NCI-H345 treated with DMSO at 0.1 percent for 48 hours (cell line): ENCODE measurements at regions not wholly inside any gene's neighbourhood (a gene's known extent, or its start where the extent isn't known, plus 50 kb on each side); places are given as distances from the start of the nearest gene placed in this dataset.
"Not testable (repeated sequence)": the region's sequence is repeated elsewhere in the genome, so short reads cannot be mapped to it uniquely, and the experiment has no call there.

ENCODE experiments used
- DNase-seq: peaks from one replicate; lab custom pipeline; 2025; ENCODE audit not compliant: unreplicated experiment; lab: John Stamatoyannopoulos, UW

DNA sequence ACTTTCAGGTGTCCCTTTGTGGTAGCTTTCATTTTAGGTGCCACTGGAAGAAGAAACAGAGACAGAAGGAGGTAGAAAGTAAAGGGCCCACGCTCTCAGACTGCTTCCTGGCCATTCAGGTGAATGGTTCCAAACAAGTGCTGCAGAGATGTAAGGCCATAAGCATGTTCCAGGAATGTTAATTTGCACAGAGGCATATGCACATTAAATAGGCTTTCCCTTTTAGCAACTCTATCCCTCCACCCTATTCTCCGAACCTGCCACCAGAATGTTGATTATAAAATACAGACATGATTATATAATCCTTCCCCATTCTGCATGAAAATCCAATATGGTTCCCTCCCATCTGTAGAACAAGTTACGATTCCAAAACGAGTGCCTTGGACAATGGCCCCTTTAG, 297.2 kb downstream of the C6orf118 start:
- DNase-seq: no peak

DNA sequence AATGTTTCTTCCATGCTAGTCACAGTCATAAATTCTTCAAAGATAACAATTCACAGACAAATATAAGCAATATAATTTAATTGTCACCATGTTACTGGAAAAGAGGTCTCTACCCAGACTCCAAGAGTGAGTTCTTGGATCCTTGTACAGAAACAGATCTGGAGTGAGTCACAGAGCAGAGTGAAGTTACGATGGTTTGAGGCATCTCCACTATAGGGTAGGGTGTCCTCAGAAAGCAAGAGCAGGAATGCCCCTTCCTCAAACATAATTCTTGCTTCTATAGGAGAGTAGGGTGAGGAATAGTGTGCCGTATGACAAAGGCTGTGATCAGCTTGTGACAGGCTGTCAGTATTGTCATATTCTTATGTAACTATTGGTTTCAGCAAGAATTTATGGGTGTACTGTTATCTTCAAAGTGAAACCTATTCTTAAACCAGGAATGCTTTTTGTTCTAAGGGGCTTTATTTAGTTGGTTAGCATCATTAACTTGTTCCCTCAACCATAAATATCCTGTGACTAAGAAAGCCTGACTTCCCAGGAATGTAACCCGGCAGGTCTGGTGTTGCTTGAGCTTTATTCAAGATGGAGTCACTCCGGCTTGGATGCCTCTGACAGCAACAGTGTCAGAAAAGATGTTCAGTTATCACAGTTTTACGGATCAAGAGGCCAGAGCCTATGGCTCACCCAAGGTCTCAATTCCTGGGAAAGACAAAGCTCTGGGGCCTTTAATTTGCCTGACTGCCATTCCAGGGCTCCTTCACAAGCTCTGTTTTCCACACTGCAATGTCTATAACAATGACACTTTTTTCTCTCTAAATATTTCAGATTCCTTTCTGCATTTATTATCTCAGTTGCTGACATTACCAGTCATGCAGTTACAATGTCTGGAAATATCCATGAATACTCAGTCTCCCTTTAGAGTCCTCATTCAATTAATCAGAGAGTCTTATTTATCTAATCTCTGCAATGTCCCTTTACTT, 298.6 kb downstream of the C6orf118 start:
- DNase-seq: no peak

DNA sequence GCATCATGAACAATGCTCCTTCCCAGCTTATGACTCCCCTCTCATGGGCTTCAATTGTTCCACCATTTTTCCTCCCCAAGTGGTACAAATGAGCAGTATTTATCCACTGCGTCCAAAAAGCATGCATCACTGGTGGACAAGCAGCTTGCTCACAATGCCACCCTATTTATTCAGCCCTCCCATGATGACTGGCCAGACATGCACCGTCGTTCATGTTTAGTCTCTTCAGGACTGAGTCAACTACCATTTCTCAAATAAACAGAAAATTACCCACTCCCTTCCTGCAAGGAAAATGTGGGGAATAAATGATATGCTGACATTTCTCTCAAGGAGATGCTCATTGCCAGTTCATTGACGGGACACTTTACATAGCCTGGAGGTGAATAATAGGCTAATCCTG, 300.4 kb downstream of the C6orf118 start:
- no peak for DNase-seq

DNA sequence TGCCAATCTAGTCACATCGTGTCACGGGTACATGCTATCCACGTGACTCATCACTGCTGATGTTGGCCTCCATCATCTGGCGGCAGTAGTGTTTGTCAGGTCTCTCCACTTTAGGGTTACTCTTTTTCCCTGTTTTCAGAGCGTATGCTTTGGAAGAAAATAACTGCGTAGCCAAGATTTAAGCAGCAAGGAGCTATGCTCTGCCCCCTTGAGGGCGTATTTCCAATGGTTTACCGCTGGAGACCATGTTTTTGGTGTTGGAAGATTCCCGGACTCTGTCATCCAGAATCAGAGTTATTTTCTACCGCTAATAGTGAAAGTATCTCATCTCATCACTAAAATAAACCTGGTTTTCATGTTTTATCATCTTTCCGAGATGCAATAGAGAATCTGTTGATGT, 306.5 kb downstream of the C6orf118 start:
- no peak for DNase-seq

DNA sequence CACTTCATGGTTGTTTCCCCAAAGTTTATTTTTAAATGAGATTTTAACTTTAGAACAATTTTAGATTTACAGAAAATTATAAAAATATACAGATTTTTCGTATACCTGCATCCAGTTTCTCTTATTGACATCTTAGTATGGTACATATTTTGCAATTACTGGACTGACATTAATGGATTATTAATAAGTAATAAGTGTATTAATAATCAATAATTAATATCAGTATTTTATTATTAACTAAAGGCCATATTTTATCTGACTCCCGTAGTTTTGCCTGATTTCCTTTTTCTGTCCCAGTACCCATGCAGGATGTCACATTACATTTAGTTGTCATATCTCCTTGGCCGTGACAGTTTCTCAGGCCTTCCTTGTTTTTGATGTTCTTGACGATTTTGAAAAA, 307.0 kb downstream of the C6orf118 start:
- DNase-seq: no peak

DNA sequence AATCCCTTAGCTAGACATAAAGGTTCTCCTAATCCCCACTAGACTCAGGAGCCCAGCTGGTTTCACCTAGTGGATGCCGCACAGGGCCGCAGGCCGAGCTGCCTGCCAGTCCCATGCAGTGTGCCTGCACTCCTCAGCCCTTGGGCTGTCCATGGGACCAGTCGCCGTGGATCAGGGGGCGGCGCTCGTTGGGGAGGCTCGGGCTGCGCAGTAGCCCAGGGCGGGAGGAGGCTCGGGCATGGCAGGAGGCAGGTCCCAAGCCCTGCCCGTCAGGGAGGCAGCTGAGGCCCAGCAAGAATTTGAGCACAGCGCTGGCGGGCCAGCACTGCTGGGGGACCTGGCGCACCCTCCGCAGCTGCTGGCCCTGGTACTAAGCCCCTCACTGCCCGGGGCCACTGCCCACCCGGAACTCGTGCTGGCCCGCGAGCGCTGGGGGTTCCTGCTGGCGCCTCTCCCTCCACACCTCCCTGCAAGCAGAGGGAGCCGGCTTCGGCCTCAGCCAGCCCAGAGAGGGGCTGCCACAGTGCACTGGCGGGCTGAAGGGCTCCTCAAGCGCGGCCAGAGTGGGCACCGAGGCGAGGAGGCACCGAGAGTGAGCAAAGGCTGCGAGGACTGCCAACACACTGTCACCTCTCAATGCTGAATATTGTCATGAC, 307.8 kb downstream of the C6orf118 start:
- DNase-seq: no peak

DNA sequence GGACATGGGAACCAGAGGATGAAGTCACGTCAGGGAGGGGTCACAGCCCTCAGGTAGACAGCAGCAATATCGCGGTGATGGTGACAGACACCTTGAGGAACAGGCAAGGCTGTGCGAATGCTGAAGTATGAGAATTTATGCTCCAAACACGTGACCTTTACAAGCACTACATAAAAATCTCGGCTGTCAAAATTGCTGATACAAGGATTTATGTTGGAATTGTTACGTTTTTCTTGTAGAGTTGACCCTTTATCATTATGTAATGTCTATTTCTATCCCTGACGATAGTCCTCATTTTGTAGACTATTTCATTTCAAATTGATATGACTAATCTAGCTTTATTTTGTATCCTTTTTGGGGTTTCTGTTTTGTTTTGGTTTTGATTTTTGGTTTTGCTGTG, 311.1 kb downstream of the C6orf118 start:
- no peak for DNase-seq

DNA sequence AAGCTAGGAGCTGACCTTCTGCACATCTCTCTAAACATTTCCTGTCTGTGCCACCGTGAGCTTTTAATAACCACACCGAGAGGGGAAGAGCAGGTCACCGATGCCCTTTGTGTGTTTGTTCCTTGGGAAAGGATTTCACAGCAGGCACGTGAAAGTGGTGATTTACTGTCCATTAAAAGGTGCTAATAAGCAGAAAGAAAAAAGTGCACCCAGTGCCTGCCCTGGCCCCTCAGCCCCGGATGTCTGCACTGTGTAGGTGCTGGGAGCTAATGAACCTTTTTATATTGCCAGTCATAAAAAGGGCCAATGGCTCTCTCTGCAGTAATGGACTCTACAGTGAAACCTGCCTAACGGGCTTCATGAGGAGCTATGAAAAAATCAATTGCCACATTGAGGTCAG, 312.6 kb downstream of the C6orf118 start:
- DNase-seq: no peak

DNA sequence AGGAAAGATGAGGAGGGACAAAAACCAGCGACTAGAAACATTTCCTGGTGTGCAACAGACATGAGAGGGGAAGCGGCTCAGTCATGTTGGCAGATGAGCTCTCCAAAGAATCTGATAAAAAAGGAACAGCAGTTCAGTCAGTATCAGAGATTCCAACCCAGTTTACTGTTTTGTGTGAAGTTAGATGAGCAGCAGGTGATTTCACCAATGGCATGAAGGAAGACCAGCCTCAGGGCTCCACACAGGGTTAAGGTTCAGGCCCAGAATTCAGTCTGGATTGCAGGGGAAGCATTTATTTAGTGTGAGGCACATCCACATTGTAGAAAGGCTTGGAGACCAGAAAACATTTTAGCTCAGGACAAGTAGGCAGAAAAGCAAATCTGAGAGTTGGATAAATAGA, 317.8 kb downstream of the C6orf118 start:
- no peak for DNase-seq

DNA sequence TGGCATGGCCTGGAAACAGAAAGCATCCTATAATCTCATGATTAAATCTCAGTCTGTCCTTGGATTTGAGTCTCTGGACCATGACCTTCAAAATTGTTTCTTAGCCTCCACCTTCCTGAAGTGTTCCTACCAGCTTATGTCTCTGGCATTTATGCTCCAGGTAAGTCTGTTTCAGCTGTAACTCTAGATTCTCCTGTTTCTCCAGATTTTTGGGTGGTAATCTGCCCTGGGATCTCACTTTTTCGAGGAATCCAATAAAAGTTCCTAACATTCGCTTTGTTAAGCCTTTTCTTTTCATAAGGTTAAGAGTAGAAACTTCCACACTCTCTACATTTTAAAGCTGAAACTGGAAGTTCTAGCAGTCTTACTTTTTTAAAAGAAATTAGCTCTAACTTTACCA, 318.5 kb downstream of the C6orf118 start:
- no peak for DNase-seq

DNA sequence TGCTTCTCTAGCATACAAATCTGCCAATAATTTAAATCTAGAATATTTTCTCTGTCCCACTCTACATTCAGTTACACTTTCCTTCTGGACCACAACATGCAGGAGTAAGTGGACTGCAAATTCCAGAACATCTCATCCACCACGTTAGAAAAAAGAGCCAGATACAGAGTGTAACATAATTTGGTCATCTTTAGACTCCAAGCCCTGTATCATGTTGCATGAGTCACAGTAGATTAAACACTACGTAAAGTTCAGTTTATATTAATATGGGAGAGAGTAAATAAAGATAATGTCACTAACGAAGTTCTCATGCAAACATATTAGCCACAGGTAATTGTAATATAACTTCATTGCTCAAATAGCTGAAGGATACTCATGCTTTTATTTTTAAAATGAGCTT, 327.0 kb downstream of the C6orf118 start:
- DNase-seq: no peak

DNA sequence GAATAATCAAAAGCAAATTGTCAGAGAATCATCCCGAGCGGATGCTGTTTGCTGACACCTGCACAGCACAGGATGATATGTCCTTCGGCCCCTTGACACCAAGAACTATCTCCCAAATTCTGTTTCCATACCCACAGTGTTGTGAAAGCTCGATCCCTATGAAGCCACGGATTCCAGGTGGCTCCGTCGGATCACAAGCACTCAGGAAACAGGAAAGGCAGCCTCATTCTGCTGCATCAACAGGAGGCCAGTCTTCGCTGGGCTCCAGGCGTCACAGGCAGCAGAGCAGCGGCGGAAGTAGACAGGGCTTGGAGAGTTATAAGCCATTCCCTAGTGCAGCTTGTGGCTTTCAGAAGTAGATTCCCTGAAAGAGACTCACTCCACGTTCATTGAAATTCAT, 342.3 kb downstream of the C6orf118 start:
- DNase-seq: no peak

DNA sequence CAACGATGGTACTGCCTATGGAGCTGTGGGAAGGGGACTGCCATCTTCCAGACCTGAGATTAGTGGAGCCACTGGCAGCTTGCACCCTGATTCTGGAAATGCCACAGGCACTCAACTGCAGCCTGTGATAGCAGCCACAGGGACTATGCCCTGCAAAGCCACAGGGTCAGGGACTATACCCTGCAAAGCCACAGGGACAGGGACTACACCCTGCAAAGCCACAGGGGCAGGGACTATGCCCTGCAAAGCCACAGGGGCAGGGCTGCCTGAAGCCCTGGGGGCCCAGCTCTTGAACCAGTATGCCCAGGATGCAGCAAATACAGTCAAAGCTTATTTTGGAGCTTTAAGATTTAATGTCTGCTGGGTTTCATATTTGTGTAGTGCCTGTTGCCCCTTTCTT, 346.6 kb downstream of the C6orf118 start:
- DNase-seq: no peak

DNA sequence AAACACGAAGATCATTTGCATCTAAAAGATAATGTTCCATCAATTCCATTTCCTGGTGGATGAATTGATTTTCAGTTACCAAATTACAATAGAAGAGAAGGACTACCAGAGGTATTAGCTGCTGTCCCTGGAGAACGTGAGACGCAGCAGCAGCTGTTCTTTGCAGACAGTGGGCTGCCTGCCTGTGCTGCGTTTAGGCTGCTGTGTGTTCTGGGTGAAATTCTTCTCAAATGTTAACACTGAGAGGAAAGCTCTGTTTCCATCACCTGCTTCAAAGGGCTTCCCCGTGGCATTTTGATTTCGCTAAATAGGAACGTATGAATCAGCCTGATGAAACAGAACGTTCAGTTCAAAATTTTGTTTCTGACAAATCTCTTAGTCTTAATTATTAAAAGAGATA, 362.2 kb downstream of the C6orf118 start:
- DNase-seq: no peak

DNA sequence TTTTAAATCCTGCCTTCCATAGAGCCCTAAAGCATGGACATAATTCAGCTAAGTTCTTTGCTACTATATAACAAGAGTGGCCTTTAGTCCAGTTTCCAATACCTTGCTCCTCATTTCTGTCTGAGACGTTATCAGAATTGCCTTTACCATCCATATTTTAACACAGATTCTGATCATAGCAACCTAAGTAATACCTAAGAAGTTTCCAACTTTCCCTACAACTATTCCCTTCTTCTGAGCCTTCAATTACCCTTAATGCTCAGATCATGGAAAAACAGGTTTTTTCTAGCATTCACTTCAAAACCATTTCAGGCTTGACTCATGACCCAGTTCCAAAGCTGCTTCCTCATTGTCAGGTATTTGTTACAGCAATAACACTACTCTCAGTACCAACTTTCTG, 367.1 kb downstream of the C6orf118 start:
- no peak for DNase-seq

DNA sequence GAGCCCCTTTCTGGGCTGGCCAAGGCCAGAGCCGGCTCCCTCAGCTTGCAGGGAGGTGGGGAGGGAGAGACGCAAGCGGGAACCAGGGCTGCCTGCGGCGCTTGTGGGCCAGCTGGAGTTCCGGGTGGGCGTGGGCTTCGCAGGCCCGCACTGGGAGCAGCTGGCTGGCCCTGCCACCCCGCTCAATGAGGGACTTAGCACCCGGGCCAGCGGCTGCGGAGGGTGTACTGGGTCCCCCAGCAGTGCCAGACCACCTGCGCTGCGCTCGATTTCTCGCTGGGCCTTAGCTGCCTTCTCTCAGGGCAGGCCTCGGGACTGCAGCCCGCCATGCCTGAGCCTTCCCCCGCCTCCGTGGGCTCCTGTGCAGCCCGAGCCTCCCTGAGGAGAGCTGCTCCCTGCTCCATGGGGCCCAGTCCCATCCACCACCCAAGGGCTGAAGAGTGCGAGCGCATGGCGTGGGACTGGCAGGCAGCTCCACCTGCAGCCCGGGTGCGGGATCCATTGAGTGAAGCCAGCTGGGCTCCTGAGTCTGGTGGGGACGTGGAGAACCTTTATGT, 376.1 kb downstream of the C6orf118 start:
- not testable (repeated sequence) for DNase-seq

DNA sequence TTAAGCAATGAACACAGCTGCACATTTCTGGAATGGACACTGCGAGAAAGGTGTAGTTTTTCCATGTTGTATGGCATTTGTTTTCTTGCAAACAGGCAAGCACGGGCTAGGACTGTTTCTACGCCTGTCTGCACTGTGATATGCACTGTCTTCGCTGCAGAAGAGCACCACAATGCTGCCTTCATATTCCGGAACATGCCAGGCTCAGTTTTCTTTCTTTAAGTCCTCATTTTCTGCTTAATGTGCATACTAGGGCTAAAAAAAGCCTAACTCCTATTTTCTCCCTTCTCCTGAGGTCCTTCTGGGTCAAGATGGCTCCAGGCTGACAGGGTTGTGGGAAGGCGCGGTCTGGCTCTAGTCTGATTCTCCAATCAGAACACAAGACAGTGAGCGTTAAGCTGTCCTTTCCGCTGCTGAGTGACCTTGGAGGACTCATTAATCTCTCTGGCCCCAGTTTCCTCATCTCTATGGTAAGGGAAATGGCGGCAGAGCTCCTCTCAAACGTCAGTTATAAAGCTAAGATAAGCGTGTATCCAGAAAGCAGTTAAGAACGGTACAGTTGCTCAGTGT, 379.9 kb downstream of the C6orf118 start:
- no peak for DNase-seq

DNA sequence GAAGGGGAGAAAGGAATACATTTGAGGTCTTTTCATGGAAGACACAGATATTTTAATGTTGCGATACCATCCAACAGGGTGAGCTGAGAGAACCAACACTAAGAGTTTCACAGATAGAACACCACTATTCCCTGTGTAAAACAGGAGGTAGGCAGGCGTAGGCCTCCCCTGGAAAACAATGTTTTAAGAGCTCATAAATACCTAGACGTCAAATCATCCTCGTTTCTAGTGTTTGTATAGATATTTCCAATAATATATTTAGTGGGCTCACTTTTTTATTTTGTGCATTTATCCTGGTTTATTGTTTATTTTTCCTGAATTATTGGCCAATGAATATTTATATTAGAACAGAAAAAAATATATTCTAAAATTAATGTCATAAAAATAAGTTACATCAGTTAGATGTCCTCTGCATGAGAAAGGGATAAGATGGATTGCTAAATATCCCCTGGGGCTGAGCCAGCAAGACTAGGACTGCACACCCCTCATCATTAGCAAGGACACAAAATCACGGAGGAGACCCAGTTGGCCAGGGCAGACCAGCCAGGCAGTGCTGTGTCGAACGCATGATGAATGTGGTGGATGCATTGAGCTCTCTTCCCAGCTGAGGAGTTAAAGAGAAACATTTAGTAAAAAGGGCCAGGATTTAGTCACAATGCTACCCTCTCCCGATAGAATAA, 380.5 kb downstream of the C6orf118 start:
- no peak for DNase-seq

DNA sequence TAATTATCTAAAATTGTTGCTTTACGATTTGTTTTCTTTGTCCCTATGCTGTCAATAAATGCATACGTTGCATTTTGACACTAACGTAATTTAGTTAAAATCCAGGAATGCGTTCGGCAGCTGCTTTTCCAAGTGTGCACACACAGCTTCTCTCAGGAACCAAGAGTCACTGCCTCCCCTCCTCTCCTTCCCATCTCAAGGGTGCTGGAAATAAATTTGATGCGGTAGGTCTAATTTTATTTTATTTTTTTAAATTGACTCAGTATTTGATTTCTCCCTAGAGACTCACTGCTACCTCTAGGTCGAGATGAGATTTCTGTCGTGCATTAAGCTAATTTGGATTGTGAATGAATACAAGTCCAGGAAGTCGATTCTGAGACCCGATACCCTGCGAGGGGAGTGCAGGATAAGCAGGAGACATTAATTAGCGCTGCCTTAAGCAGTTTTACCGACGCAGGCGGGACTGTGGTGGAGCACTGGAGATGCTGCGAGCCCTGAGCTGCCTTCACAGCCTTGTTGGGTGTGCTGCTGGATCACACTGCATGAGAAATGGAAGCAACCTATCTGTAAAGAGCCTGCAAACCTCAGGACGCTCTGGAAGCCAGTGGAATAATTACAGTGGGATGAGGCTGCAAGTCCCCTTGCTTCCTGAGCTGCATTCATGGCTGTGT, 381.2 kb downstream of the C6orf118 start:
- no peak for DNase-seq

DNA sequence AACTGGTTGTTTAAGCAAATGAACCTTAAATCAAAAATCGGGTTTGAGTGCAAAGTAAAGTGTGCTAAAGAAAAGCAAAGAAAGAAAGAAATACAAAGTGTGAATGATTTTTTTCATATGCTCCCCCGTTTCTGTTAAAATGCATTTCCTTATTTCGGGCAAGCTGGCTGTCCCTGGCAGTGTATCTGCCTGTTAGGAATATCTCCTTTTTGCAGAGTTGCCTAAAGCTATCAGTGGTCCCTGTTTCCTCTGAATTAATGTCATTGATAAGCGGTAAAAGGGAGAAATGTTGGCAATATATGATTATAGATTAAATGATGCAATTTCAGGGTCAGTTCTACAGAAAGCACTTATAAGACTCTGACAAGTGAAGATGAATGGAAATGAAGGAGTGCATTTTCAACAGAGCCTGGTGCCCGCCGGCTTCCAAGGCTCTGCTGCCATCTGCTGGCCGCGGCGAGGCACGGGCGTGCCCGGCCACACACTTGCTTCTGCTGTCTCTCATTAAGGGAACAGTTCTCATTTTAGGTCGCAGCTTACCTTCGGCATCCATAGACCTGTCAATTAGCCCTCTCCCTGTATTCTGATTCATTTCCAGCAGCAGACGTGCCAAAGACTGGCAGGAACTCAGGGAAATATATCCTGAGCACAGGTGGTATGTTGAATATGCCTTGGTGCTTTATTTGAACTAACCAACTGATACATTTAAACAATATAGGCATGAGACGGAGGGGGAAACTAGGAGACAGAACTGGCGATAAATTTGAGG, 381.9 kb downstream of the C6orf118 start:
- DNase-seq: peak; percentile 54
